ENCODE measurements at regions not wholly inside any gene's neighbourhood (a gene's known extent, or its start where the extent isn't known, plus 50 kb on each side); places are given as distances from the start of the nearest gene placed in this dataset.

- no peak for TF ChIP-seq SP1 (IDR thresholded peaks at IDR 0.05)
- TF ChIP-seq SP1 (CRISPR knock-in tag; IDR thresholded peaks at IDR 0.05), result no peak
- no peak for TF ChIP-seq PRMT3 (CRISPR knock-in tag; IDR thresholded peaks at IDR 0.05; ENCODE audit: borderline replicate concordance, low read depth)
- TF ChIP-seq POLR2A (IDR thresholded peaks at IDR 0.05; ENCODE audit: insufficient read depth in 1 of 2, low read depth in 2 of 2, low read length in 2 of 2), result no peak
- no peak for TF ChIP-seq ARHGAP35 (CRISPR knock-in tag; IDR thresholded peaks at IDR 0.05; ENCODE audit: borderline replicate concordance)
- TF ChIP-seq, protein P1, sequence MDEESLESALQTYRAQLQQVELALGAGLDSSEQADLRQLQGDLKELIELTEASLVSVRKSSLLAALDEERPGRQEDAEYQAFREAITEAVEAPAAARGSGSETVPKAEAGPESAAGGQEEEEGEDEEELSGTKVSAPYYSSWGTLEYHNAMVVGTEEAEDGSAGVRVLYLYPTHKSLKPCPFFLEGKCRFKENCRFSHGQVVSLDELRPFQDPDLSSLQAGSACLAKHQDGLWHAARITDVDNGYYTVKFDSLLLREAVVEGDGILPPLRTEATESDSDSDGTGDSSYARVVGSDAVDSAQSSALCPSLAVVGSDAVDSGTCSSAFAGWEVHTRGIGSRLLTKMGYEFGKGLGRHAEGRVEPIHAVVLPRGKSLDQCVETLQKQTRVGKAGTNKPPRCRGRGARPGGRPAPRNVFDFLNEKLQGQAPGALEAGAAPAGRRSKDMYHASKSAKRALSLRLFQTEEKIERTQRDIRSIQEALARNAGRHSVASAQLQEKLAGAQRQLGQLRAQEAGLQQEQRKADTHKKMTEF (CRISPR knock-in tag; IDR thresholded peaks at IDR 0.05), result no peak
- TF ChIP-seq YY1 (IDR thresholded peaks at IDR 0.05; ENCODE audit: insufficient read depth, insufficient replicate concordance, low read depth, low read length), result no peak
- no peak for TF ChIP-seq ZBTB1 (CRISPR knock-in tag; IDR thresholded peaks at IDR 0.05; ENCODE audit: borderline replicate concordance)
- no peak for TF ChIP-seq ZNF589 (CRISPR knock-in tag; conservative IDR thresholded peaks at IDR 0.05)
Observed at GRCh38 chr6:10332111-10332510, 82.8 kb downstream of the TFAP2A start.

All from HepG2 (cell line).